Fibroblast of skin of right quadriceps (primary cell): ENCODE measurements at regions not wholly inside any gene's neighbourhood (a gene's known extent, or its start where the extent isn't known, plus 50 kb on each side); places are given as distances from the start of the nearest gene placed in this dataset.
"Not testable (repeated sequence)": the region's sequence is repeated elsewhere in the genome, so short reads cannot be mapped to it uniquely, and the experiment has no call there.

ENCODE experiments used
- DNase-seq: peaks from one replicate; pipeline ENCODE4 v3.0.0-alpha.2; 2013

DNA sequence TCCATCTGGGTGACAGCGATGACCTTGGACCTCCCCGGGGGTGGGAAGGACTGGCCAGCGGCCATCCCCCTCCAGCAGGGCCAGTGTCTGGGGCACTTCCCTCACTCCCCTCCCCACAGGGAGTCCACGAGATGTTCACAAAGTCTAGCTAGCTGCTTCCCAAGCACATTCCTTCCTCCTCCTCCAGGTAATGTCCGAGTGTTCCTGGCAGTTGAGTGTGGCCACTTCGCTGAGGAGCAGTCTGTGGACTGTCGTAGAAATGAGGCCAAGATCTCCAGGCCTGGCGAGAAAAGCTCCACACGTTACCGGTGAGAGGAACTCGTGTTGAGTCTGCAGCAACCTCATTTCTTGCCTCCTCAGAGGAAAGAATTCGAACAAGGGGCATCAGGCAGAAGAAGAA lies 425.5 kb downstream of the BRD1 start:
- no peak for DNase-seq

- no peak for DNase-seq
These were observed 426.6 kb downstream of the BRD1 start for GRCh38 chr22:49400941-49401598.

DNA sequence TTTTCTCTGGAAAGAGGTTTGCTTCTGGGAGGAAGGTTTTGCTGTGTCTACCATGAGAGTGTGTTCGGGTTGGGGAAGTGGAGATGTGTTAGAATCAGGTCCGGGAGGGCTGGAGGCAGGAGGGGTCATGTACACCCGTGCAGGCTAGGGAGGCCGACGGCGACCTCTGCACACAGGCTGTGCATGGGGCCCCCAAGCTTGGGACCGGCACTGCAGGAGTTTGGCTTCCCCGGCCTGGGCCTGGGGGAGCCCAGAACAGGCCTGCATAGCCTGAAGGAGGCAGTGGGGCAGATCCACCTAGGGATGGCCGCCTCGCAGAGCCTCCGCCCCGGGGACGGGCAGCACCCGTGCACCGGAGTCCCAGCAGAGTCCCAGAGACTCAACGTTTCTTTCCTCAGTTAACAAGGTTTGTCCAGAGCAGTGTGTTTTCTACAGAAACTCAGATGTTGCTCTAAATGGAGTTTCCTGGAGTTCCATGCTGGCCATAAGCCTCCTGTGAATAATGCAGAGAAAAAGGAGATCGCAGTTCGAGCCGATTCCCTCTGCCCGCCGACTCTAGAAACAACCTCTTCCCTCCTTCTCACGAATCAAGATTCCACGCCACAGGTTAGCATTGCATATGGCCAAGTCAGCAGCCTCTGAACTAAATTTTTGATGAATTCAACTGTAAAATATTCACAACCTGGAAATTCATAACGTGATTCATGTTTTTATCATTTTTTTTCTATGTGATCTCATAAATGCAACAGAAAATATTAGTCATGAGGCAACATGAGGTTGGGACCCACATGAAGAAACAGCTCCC lies 427.3 kb downstream of the BRD1 start:
- no peak for DNase-seq

DNA sequence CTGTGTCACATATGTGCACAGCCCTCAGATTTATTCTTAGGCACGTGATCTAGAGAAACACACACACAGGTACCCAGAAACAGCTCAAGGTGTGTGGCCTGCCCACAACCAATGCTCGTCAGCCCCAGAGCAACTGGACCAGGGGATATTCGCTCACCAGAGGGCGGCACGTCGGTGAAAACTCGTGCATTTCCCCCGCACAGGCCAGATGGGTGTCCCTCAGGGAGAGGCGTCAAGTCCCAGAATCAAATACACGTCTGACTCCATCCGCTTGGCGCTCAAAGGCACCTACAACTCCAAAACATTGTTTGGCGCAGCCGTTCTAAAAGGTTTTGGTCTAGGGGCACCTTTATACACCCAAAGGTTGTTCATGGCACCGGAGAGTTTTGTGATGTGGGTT lies 429.0 kb downstream of the BRD1 start:
- no peak for DNase-seq

DNA sequence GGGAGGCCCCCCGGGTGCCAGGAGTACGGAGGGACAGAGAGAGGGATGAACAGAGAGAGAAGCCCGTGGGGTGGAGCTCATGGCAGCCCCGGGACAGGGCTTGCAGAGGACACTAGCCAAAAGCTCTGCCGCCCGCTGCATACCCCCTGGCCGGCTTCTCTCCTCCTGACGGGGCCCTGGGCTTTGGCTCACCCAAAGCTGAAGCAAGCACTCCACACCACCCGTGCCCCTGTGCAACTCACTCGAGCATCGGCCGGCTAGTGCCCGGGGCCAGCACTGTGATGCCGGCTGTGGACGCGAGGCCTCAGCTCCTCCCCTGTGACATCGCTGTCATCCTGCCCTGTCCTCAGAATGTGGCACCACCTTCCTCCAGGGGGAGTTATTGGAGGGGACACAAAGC lies 429.6 kb downstream of the BRD1 start:
- DNase-seq, result no peak

GRCh38 chr22:49396817-49397216 lies 430.9 kb downstream of the BRD1 start:
- no peak for DNase-seq

GRCh38 chr22:49395617-49396016 lies 432.1 kb downstream of the BRD1 start:
- DNase-seq, result no peak

GRCh38 chr22:49395062-49395461 lies 432.6 kb downstream of the BRD1 start:
- DNase-seq, result not testable (repeated sequence)

DNA sequence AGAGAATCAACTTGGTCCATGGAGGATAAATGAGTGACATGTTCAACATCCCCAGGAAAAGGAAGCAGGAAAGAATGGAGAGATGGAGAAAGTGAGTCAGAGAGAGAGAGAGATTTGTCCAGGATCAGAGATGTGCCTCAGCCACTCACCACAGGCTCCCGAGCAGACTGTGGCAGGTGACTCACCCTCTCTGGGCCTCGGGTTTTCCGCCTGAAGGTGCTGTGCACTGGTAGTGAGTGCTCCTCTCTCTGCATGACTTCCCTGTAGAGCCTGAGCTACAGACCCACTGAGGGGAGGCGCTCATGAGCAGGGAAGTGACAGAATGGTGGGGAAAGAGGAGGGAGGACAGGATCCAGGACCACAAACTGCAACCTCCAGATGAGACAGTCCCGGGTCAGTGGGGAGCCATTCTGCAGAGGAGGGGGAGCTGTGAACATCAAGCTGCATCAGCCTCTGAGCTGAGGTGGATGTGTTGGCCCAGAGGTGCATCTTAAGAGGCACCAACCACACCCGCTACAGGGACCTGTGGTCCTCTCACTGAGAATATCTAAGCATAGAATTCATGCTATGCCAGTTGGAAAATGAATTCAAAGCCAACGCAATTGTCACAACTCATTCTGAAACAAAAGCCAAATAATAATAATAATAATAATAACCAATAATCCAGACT lies 433.4 kb downstream of the BRD1 start:
- no peak for DNase-seq

- DNase-seq, result no peak
These were observed 434.1 kb downstream of the BRD1 start for GRCh38 chr22:49393526-49393925.

DNA sequence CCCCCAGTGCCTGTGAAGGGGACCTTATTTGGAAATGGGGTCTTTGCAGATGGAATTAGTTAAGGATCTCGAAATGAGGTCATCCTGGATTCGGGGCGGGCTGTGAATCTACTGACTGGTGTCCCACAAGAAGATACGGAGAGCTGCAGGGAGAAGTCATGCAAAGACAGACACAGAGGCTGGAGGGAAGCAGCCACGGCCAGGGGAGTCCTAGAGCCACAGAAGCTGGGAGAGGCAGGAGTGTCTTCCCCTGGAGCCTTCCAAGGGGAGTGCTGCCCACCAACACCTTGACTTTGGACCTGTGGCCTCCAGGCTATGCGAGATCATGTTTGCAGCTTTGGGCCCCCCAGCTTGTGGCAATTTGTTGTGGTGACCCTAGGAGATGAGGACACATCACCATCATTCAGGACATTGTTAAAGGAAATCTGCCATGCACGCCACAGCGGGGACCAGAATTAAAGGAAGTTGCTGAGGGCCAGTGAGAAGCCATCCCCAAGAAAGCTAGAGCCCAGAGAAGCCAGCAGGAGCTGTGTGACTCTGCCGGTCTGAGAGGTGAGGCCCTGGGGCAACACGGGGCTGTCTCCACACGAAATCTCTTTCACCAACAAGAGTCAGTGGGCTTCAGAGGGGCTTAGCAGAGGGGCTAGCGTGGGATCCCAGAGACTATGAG lies 434.7 kb downstream of the BRD1 start:
- no peak for DNase-seq

DNA sequence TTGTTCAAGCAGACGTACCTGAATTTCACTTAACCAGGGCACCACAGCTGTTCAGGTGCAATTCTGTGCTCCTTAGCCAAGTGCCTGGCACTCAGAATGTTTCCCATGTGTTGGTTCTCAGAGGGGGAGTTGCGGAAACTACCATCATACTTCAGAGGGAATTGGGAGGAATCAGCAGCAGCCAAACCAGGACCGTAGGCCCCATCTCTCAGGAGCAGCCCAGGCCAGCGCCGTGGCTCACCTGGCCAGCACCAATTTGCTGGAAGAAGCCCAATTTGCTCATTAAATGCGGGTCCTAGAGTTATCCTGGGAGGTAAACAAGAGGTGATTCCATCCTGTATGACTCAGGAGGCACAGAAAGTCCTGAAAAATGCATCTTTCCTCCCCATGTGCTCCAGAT lies 435.4 kb downstream of the BRD1 start:
- DNase-seq, result no peak

DNA sequence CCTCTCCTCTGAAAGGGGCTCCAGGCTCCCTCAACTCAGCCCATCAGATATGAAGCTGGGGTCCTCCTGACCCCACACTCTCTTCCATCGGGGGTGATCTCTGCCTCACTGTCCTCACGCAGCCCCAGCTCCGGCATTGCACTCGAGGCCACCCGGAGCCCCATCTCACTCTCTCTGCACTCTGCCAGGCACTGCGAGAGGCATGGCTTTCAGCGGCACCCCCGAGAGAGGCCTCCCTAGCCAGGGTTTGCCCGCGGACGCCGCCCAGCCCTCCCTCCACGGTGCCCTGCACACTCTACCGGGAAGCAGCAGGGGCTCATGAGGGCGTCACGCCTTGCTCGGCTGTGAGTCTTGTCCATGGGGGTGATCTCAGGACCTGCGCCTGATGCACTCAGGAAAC lies 436.2 kb downstream of the BRD1 start:
- no peak for DNase-seq

DNA sequence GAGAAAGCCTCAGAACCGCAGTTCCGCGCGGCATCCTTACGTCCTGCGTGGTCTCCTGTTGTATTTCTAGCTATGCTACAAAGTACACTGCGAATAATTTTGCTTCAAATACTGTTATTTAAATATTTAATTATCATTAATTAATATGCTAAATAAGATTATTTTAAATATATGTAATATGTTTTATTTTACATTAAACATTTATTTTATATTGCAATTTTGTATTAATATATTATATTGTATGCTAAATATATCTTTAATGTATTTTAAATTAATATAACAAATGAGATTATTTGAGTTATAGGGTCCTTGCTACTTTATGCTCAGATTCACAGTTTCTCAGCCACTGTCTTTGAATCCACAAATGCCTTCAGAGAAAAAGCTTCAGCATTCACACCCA lies 436.7 kb downstream of the BRD1 start:
- no peak for DNase-seq

DNA sequence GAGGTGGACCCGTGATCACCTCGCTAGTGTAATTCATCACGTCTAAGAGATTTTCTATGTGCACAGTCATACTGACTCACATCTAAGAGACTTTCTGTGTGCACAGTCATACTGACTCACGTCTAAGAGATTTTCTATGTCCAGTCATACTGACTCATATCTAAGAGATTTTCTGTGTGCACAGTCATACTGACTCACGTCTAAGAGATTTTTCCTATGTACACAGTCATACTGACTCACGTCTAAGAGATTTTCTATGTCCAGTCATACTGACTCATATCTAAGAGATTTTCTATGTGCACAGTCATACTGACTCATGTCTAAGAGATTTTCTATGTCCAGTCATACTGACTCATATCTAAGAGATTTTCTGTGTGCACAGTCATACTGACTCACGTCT lies 443.8 kb downstream of the BRD1 start:
- not testable (repeated sequence) for DNase-seq

DNA sequence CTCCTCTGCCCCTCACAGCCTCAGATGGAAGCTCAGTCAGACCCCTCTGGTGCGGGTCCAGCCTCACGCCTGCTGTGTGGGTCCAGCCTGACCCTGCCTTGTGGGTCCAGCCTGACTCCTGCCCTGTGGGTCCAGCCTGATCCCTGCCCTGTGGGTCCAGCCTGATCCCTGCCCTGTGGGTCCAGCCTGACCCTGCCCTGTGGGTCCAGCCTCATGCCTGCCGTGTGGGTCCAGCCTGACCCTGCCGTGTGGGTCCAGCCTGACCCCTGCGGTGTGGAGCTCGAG lies 445.3 kb downstream of the BRD1 start:
- DNase-seq, result no peak

- no peak for DNase-seq
These were observed 445.9 kb downstream of the BRD1 start for GRCh38 chr22:49381595-49382450.

DNA sequence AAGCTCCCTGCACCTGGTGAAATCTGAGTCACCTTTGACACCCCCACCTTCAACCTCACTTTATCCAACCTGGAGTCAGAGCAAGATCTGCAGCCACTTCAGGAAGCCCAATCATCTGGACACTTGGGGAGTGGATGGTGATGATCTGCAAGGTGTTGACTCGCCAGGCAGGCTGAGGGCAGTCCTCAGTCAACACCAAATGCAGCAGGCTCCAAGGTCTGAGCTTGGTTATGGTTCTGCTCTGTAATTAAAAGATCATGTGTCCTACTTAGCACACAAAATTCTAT lies 446.9 kb downstream of the BRD1 start:
- no peak for DNase-seq

GRCh38 chr22:49380095-49380827 lies 447.4 kb downstream of the BRD1 start:
- DNase-seq, result no peak

DNA sequence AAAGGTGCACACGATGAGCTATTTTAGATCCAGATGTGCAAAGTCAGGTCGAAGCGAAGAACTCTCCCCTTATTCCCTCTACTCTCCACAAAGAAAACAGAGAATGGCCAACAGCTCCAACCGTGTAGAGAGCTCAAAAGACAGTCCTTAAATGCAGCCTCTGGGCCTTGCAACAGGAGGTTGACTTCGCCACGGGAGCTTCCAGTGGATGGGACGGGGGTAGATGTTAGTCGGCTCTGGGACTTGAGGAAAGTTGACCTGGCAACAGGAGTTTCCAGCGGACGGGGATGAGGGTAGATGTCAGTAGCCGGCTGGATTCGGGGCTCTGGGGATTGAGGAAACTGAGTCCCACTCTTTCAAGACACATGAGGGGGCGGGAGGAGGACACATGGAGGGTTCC lies 450.4 kb downstream of the BRD1 start:
- DNase-seq, result no peak

DNA sequence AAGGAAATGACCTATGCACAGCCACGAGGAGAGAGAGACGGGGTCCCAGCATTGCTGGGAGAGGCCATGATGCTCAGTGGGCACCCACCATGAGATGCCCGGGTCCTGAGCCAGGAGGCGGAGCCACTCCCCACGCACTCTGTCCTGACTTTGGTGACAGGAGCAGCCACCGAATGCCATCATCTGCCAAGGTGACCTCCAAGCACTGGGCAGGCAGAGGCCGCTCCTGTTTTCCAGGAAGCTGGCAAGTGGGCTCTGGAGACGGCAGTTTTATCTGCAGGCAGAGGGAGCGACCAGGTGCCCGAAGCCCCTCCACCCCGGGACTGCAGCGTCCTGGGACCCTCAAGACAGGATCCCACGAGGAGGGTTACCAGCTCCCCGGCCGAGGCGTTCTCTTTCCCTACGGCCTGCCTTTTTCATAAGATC lies 453.9 kb downstream of the BRD1 start:
- no peak for DNase-seq

GRCh38 chr22:49373289-49373666 lies 454.4 kb downstream of the BRD1 start:
- no peak for DNase-seq
